ENCODE measurements at regions not wholly inside any gene's neighbourhood (a gene's known extent, or its start where the extent isn't known, plus 50 kb on each side); places are given as distances from the start of the nearest gene placed in this dataset.

- Histone ChIP-seq H3K9me3 (ENCODE audit: low read length) (no peaks in the 10 kb centered on the region), H3K36me3 (ENCODE audit: insufficient read depth, low read length) (no peaks in the 10 kb centered on the region)
- DNase-seq = no peak
These were observed 205.9 kb upstream of the STK17B start for GRCh38 chr2:196376984-196377877.

DNA sequence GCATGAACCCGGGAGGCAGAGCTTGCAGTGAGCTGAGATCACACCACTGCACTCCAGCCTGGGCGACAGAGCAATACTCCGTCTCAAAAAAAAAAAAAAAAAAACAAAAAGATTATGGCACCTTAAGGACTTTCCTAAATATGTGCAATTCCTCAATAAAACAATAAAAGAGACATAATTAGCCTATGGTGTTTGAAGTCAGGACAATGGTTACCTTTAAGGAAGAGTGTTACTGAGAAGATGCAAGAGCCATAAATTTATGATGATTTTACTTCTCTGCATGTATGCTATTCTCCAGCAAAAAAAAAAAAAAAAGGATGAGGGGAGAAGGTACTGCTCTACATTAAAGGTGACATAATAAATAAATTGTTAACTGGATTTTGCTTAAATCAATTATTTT is 208.2 kb upstream of the STK17B start:
- no peaks in the 10 kb centered on the region for H3K36me3 ChIP-seq (ENCODE audit: insufficient read depth, low read length)
- no peaks in the 10 kb centered on the region for H4K20me1 ChIP-seq (ENCODE audit: insufficient read depth, low read depth, low read length)
- no peak overlapping the region for H3K4me3 ChIP-seq (ENCODE audit: low read length)
- no peaks in the 10 kb centered on the region for H3K9me3 ChIP-seq (ENCODE audit: low read length)
- H3K9ac ChIP-seq (ENCODE audit: low read length) = no peak overlapping the region
- no peaks in the 10 kb centered on the region for H3K9me2 ChIP-seq (replicated peaks; ENCODE audit: insufficient read depth, low read length)
- no peaks in the 10 kb centered on the region for H3K79me2 ChIP-seq (ENCODE audit: low read length)
- H3K27me3 ChIP-seq (ENCODE audit: low read length) = no peaks in the 10 kb centered on the region
- no peaks in the 10 kb centered on the region for H3K4me1 ChIP-seq (ENCODE audit: low read length)
- no peak overlapping the region for H3K4me2 ChIP-seq (ENCODE audit: low read depth, low read length, poor library complexity, severe bottlenecking)
- no peak for DNase-seq
- H3K27ac ChIP-seq (ENCODE audit: low read length) = no peak overlapping the region
- H2AFZ ChIP-seq (ENCODE audit: low read length) = no peak overlapping the region

More at GRCh38 chr2:196376984-196377877, 205.9 kb upstream of the STK17B start:
- H2AFZ ChIP-seq (ENCODE audit: low read length) = no peak overlapping the region
- H4K20me1 ChIP-seq (ENCODE audit: insufficient read depth, low read depth, low read length) = no peaks in the 10 kb centered on the region
- H3K4me2 ChIP-seq (ENCODE audit: low read depth, low read length, poor library complexity, severe bottlenecking) = no peak overlapping the region
- H3K27ac ChIP-seq (ENCODE audit: low read length) = no peak overlapping the region
- H3K79me2 ChIP-seq (ENCODE audit: low read length) = no peaks in the 10 kb centered on the region
- no peaks in the 10 kb centered on the region for H3K4me1 ChIP-seq (ENCODE audit: low read length)
- no peak overlapping the region for H3K9ac ChIP-seq (ENCODE audit: low read length)
- H3K4me3 ChIP-seq (ENCODE audit: low read length) = no peak overlapping the region
- no peaks in the 10 kb centered on the region for H3K27me3 ChIP-seq (ENCODE audit: low read length)
- no peaks in the 10 kb centered on the region for H3K9me2 ChIP-seq (replicated peaks; ENCODE audit: insufficient read depth, low read length)

DNA sequence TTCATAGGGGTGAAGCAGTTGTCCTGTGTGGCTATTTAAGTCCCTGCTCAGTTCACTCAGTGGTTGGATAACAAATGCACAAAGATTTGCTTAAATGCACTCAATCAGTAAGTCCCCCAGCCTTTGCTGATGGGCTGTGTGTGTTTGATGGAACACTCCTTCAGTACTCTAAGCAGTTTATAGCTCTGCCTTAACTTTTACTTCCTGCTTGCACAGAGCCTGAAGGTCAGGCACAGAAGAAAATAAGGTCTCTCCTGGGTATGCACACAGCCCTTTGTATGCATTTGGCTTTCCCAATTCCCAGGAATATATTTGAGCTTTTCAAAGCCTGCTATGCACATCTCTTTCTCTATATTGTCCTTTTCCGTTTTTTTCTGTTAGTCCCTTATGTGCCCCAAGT is 208.7 kb upstream of the STK17B start:
- Histone ChIP-seq H3K9me2 (replicated peaks; ENCODE audit: insufficient read depth, low read length) (no peaks in the 10 kb centered on the region), H3K9me3 (ENCODE audit: low read length) (no peaks in the 10 kb centered on the region), H3K4me2 (ENCODE audit: low read depth, low read length, poor library complexity, severe bottlenecking) (no peak overlapping the region), H3K4me3 (ENCODE audit: low read length) (no peak overlapping the region), H3K36me3 (ENCODE audit: insufficient read depth, low read length) (no peaks in the 10 kb centered on the region), H3K4me1 (ENCODE audit: low read length) (no peaks in the 10 kb centered on the region), H2AFZ (ENCODE audit: low read length) (no peak overlapping the region), H3K27me3 (ENCODE audit: low read length) (no peaks in the 10 kb centered on the region), H3K9ac (ENCODE audit: low read length) (no peak overlapping the region), H3K79me2 (ENCODE audit: low read length) (no peaks in the 10 kb centered on the region), H3K27ac (ENCODE audit: low read length) (no peak overlapping the region), H4K20me1 (ENCODE audit: insufficient read depth, low read depth, low read length) (no peaks in the 10 kb centered on the region)
- no peak for DNase-seq

GRCh38 chr2:196380575-196380974 is 209.2 kb upstream of the STK17B start:
- Histone ChIP-seq H3K9me2 (replicated peaks; ENCODE audit: insufficient read depth, low read length) (no peaks in the 10 kb centered on the region), H3K4me2 (ENCODE audit: low read depth, low read length, poor library complexity, severe bottlenecking) (no peak overlapping the region), H3K27ac (ENCODE audit: low read length) (no peak overlapping the region), H3K9ac (ENCODE audit: low read length) (no peak overlapping the region), H3K4me1 (ENCODE audit: low read length) (no peaks in the 10 kb centered on the region), H3K4me3 (ENCODE audit: low read length) (no peak overlapping the region), H3K9me3 (ENCODE audit: low read length) (no peaks in the 10 kb centered on the region), H2AFZ (ENCODE audit: low read length) (no peak overlapping the region), H4K20me1 (ENCODE audit: insufficient read depth, low read depth, low read length) (no peaks in the 10 kb centered on the region), H3K36me3 (ENCODE audit: insufficient read depth, low read length) (no peaks in the 10 kb centered on the region), H3K27me3 (ENCODE audit: low read length) (no peaks in the 10 kb centered on the region), H3K79me2 (ENCODE audit: low read length) (no peaks in the 10 kb centered on the region)
- DNase-seq = no peak

- H3K27ac ChIP-seq (ENCODE audit: low read length) = no peak overlapping the region
- no peaks in the 10 kb centered on the region for H3K9me2 ChIP-seq (replicated peaks; ENCODE audit: insufficient read depth, low read length)
- no peaks in the 10 kb centered on the region for H4K20me1 ChIP-seq (ENCODE audit: insufficient read depth, low read depth, low read length)
- no peak overlapping the region for H3K4me2 ChIP-seq (ENCODE audit: low read depth, low read length, poor library complexity, severe bottlenecking)
- no peaks in the 10 kb centered on the region for H3K79me2 ChIP-seq (ENCODE audit: low read length)
- H3K27me3 ChIP-seq (ENCODE audit: low read length) = no peaks in the 10 kb centered on the region
- no peaks in the 10 kb centered on the region for H3K9me3 ChIP-seq (ENCODE audit: low read length)
- no peak for DNase-seq
- H3K9ac ChIP-seq (ENCODE audit: low read length) = no peak overlapping the region
- H3K36me3 ChIP-seq (ENCODE audit: insufficient read depth, low read length) = no peaks in the 10 kb centered on the region
- H2AFZ ChIP-seq (ENCODE audit: low read length) = no peak overlapping the region
- H3K4me1 ChIP-seq (ENCODE audit: low read length) = no peaks in the 10 kb centered on the region
- no peak overlapping the region for H3K4me3 ChIP-seq (ENCODE audit: low read length)
These were observed 210.1 kb upstream of the STK17B start for GRCh38 chr2:196381464-196381863.

DNA sequence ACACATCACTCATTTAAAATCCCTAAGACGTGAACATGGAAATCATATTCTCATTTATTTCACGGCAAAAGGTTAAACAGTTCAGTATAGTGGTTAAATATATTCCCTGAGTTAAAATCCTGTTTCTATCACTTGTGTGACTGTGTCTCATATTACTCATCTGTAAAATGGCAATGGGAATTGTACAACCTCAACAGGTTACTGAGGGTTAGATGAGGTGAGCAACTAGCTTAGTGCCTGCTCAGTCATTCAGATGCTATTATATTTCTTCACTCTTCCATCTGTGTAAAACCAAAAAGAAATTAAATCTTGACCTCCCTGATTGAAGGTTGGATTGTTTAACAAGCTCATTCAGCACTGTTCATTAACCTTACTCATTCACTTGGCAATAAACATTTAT is 212.4 kb upstream of the STK17B start:
- Histone ChIP-seq H3K4me3 (ENCODE audit: low read length) (no peak overlapping the region), H3K27ac (ENCODE audit: low read length) (no peak overlapping the region), H3K36me3 (ENCODE audit: insufficient read depth, low read length) (no peaks in the 10 kb centered on the region), H3K4me1 (ENCODE audit: low read length) (no peaks in the 10 kb centered on the region), H3K79me2 (ENCODE audit: low read length) (no peaks in the 10 kb centered on the region), H3K9me3 (ENCODE audit: low read length) (no peaks in the 10 kb centered on the region), H2AFZ (ENCODE audit: low read length) (no peak overlapping the region), H4K20me1 (ENCODE audit: insufficient read depth, low read depth, low read length) (no peaks in the 10 kb centered on the region), H3K9ac (ENCODE audit: low read length) (no peak overlapping the region), H3K4me2 (ENCODE audit: low read depth, low read length, poor library complexity, severe bottlenecking) (no peak overlapping the region), H3K9me2 (replicated peaks; ENCODE audit: insufficient read depth, low read length) (no peaks in the 10 kb centered on the region), H3K27me3 (ENCODE audit: low read length) (no peaks in the 10 kb centered on the region)
- DNase-seq = no peak

- Histone ChIP-seq H2AFZ (ENCODE audit: low read length) (no peak overlapping the region), H3K36me3 (ENCODE audit: insufficient read depth, low read length) (no peaks in the 10 kb centered on the region)
These were observed 213.4 kb upstream of the STK17B start for GRCh38 chr2:196384729-196385128.

DNA sequence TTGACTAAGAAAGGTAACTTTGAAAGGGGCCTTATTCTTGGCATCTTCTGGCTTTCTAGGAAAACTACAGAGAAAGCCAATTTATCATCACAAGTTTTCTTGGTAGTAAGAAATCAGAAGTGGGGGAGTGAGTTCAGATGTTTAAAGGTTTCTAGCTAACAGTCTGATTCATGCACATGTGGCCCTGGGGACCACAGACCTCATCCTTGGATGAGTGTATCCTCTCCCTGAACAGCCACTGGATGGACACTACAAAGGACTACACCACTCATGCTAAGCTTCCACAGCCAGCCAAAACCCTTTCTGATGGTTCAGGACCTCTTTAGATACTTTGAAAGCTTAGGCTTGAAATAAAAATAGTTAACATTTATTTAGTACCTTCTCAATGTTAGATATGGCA is 218.3 kb upstream of the STK17B start:
- Histone ChIP-seq H3K4me2 (ENCODE audit: low read depth, low read length, poor library complexity, severe bottlenecking) (no peak overlapping the region), H3K4me1 (ENCODE audit: low read length) (no peaks in the 10 kb centered on the region), H3K4me3 (ENCODE audit: low read length) (no peak overlapping the region), H3K9ac (ENCODE audit: low read length) (no peak overlapping the region), H3K9me3 (ENCODE audit: low read length) (no peaks in the 10 kb centered on the region), H3K9me2 (replicated peaks; ENCODE audit: insufficient read depth, low read length) (no peaks in the 10 kb centered on the region), H3K27me3 (ENCODE audit: low read length) (no peaks in the 10 kb centered on the region), H2AFZ (ENCODE audit: low read length) (no peak overlapping the region), H3K27ac (ENCODE audit: low read length) (no peak overlapping the region), H4K20me1 (ENCODE audit: insufficient read depth, low read depth, low read length) (no peaks in the 10 kb centered on the region), H3K36me3 (ENCODE audit: insufficient read depth, low read length) (no peaks in the 10 kb centered on the region), H3K79me2 (ENCODE audit: low read length) (no peaks in the 10 kb centered on the region)
- DNase-seq = no peak

More at GRCh38 chr2:196384729-196385128, 213.4 kb upstream of the STK17B start:
- no peak for DNase-seq
- no peak overlapping the region for H3K27ac ChIP-seq (ENCODE audit: low read length)
- H3K9me2 ChIP-seq (replicated peaks; ENCODE audit: insufficient read depth, low read length) = no peaks in the 10 kb centered on the region
- no peaks in the 10 kb centered on the region for H3K9me3 ChIP-seq (ENCODE audit: low read length)
- no peaks in the 10 kb centered on the region for H3K4me1 ChIP-seq (ENCODE audit: low read length)
- no peak overlapping the region for H3K4me3 ChIP-seq (ENCODE audit: low read length)
- no peaks in the 10 kb centered on the region for H4K20me1 ChIP-seq (ENCODE audit: insufficient read depth, low read depth, low read length)
- no peak overlapping the region for H3K4me2 ChIP-seq (ENCODE audit: low read depth, low read length, poor library complexity, severe bottlenecking)
- no peaks in the 10 kb centered on the region for H3K27me3 ChIP-seq (ENCODE audit: low read length)
- H3K79me2 ChIP-seq (ENCODE audit: low read length) = no peaks in the 10 kb centered on the region
- H3K9ac ChIP-seq (ENCODE audit: low read length) = no peak overlapping the region

All from Karpas-422 (cell line).